ENCODE measurements at regions not wholly inside any gene's neighbourhood (a gene's known extent, or its start where the extent isn't known, plus 50 kb on each side); places are given as distances from the start of the nearest gene placed in this dataset.
"Not testable (repeated sequence)": the region's sequence is repeated elsewhere in the genome, so short reads cannot be mapped to it uniquely, and the experiment has no call there.

- TF ChIP-seq CTCF (IDR thresholded peaks at IDR 0.05) (no peak), POLR2AphosphoS5 (IDR thresholded peaks at IDR 0.05) (peak; percentile 42), POLR2A (IDR thresholded peaks at IDR 0.05) (no peak), EP300 (IDR thresholded peaks at IDR 0.05) (no peak)
- H3K27me3 ChIP-seq: no peaks in the 10 kb centered on the region
- H3K36me3 ChIP-seq: no peaks in the 10 kb centered on the region
- H3K9me3 ChIP-seq: no peaks in the 10 kb centered on the region
- 0 to 56% methylated on average over 1 of the region's 1 CpG for WGBS, 2 donors (ENCODE audit: low coverage in 1 of 2)
- peak; percentile 68 for ATAC-seq
- H3K4me3 ChIP-seq: no peak overlapping the region
- H3K27ac ChIP-seq: peak overlapping the region in 3 of 4 donors; percentile 40 to 70 (median 54)
- H3K4me1 ChIP-seq: peaks cover 6 to 28% (median 14%) of the 10 kb centered on the region in 3 donors
Measured at GRCh38 chr2:53498210-53498609, 269.4 kb upstream of the CHAC2 start.

GRCh38 chr2:53497020-53497419, 270.6 kb upstream of the CHAC2 start:
- peak overlapping the region in 2 of 4 donors; percentile 28 to 70 for H3K27ac ChIP-seq
- no peak for ATAC-seq

GRCh38 chr2:53493210-53493609, 274.4 kb upstream of the CHAC2 start:
- Histone ChIP-seq H3K4me1 (peaks cover 6 to 21% (median 13%) of the 10 kb centered on the region in 3 donors), H3K4me3 (no peak overlapping the region), H3K36me3 (no peaks in the 10 kb centered on the region), H3K27me3 (no peaks in the 10 kb centered on the region), H3K9me3 (no peaks in the 10 kb centered on the region), H3K27ac (no peak overlapping the region)
- no peak for TF ChIP-seq POLR2A (IDR thresholded peaks at IDR 0.05)
- no peak for TF ChIP-seq EP300 (IDR thresholded peaks at IDR 0.05)
- TF ChIP-seq CTCF (IDR thresholded peaks at IDR 0.05): no peak
- no peak for TF ChIP-seq POLR2AphosphoS5 (IDR thresholded peaks at IDR 0.05)
- no peak for ATAC-seq

More at GRCh38 chr2:53497020-53497419, 270.6 kb upstream of the CHAC2 start:
- H3K4me1 ChIP-seq: peaks cover 6 to 28% (median 14%) of the 10 kb centered on the region in 3 donors
- no peaks in the 10 kb centered on the region for H3K36me3 ChIP-seq
- no peak overlapping the region for H3K4me3 ChIP-seq
- H3K27me3 ChIP-seq: no peaks in the 10 kb centered on the region
- 22 to 47% methylated on average over 1 of the region's 1 CpG for WGBS, 2 donors (ENCODE audit: low coverage in 1 of 2)
- H3K9me3 ChIP-seq: no peaks in the 10 kb centered on the region
- TF ChIP-seq CTCF (IDR thresholded peaks at IDR 0.05): no peak
- TF ChIP-seq POLR2AphosphoS5 (IDR thresholded peaks at IDR 0.05): no peak
- TF ChIP-seq POLR2A (IDR thresholded peaks at IDR 0.05): no peak
- TF ChIP-seq EP300 (IDR thresholded peaks at IDR 0.05): no peak

GRCh38 chr2:53490659-53491058, 276.9 kb upstream of the CHAC2 start:
- Histone ChIP-seq H3K9me3 (no peaks in the 10 kb centered on the region), H3K4me1 (peaks cover 0 to 7% (median 6%) of the 10 kb centered on the region in 3 donors), H3K27me3 (no peaks in the 10 kb centered on the region), H3K36me3 (no peaks in the 10 kb centered on the region), H3K27ac (no peak overlapping the region), H3K4me3 (no peak overlapping the region)
- WGBS, 2 donors (ENCODE audit: low coverage in 1 of 2): 0 to 29% methylated on average over 1 to 5 of the region's 5 CpGs
- ATAC-seq: peak; percentile 87
- TF ChIP-seq EP300 (IDR thresholded peaks at IDR 0.05) (no peak), POLR2AphosphoS5 (IDR thresholded peaks at IDR 0.05) (no peak), POLR2A (IDR thresholded peaks at IDR 0.05) (no peak), CTCF (IDR thresholded peaks at IDR 0.05) (no peak)

- H3K36me3 ChIP-seq, H3K4me1 ChIP-seq, H3K27me3 ChIP-seq, ATAC-seq, H3K27ac ChIP-seq, H3K4me3 ChIP-seq, H3K9me3 ChIP-seq: not testable (repeated sequence)
- WGBS, 2 donors (ENCODE audit: low coverage in 1 of 2): 85 to 92% methylated on average over 2 of the region's 15 CpGs
Measured at GRCh38 chr2:53486185-53486899, 281.3 kb upstream of the CHAC2 start.
